CD4-positive, alpha-beta T cell treated with Interleukin-21 for 1 hour (primary cell): ENCODE measurements at regions not wholly inside any gene's neighbourhood (a gene's known extent, or its start where the extent isn't known, plus 50 kb on each side); places are given as distances from the start of the nearest gene placed in this dataset.
"Not testable (repeated sequence)": the region's sequence is repeated elsewhere in the genome, so short reads cannot be mapped to it uniquely, and the experiment has no call there.

Experiments
- DNase-seq: peaks from one replicate; pipeline ENCODE4 v3.0.0-alpha.2; 2020

- no peak for DNase-seq
Measured at GRCh38 chr10:29746080-29746797, 111.5 kb upstream of the SVIL start.

- no peak for DNase-seq
Measured at GRCh38 chr10:29740981-29741545, 106.3 kb upstream of the SVIL start.

GRCh38 chr10:29738341-29738740 lies 103.6 kb upstream of the SVIL start:
- no peak for DNase-seq

GRCh38 chr10:29737074-29737593 lies 102.4 kb upstream of the SVIL start:
- DNase-seq = no peak

- DNase-seq = peak; percentile 17
Measured at GRCh38 chr10:29736366-29737073, 101.7 kb upstream of the SVIL start.

GRCh38 chr10:29735628-29736365 lies 101.0 kb upstream of the SVIL start:
- peak; percentile 86 for DNase-seq

- DNase-seq = peak; percentile 67
Measured at GRCh38 chr10:29734962-29735627, 100.3 kb upstream of the SVIL start.

- DNase-seq = no peak
Measured at GRCh38 chr10:29734640-29734961, 99.8 kb upstream of the SVIL start.

- DNase-seq = no peak
Measured at GRCh38 chr10:29733323-29733722, 98.6 kb upstream of the SVIL start.

- no peak for DNase-seq
Measured at GRCh38 chr10:29732918-29733317, 98.1 kb upstream of the SVIL start.

GRCh38 chr10:29731760-29732159 lies 97.0 kb upstream of the SVIL start:
- no peak for DNase-seq

- DNase-seq = no peak
Measured at GRCh38 chr10:29730969-29731368, 96.2 kb upstream of the SVIL start.

- DNase-seq = no peak
Measured at GRCh38 chr10:29730458-29730857, 95.7 kb upstream of the SVIL start.

GRCh38 chr10:29728541-29729049 lies 93.8 kb upstream of the SVIL start:
- DNase-seq = no peak

GRCh38 chr10:29725927-29726326 lies 91.2 kb upstream of the SVIL start:
- DNase-seq = not testable (repeated sequence)

GRCh38 chr10:29725133-29725720 lies 90.5 kb upstream of the SVIL start:
- DNase-seq = no peak

GRCh38 chr10:29723726-29724125 lies 89.0 kb upstream of the SVIL start:
- no peak for DNase-seq

GRCh38 chr10:29722777-29723176 lies 88.0 kb upstream of the SVIL start:
- DNase-seq = no peak

GRCh38 chr10:29720149-29720548 lies 85.4 kb upstream of the SVIL start:
- DNase-seq = no peak

GRCh38 chr10:29719281-29719675 lies 84.5 kb upstream of the SVIL start:
- no peak for DNase-seq

- DNase-seq = no peak
Measured at GRCh38 chr10:29715296-29715695, 80.5 kb upstream of the SVIL start.
